ENCODE measurements at regions not wholly inside any gene's neighbourhood (a gene's known extent, or its start where the extent isn't known, plus 50 kb on each side); places are given as distances from the start of the nearest gene placed in this dataset.

DNA sequence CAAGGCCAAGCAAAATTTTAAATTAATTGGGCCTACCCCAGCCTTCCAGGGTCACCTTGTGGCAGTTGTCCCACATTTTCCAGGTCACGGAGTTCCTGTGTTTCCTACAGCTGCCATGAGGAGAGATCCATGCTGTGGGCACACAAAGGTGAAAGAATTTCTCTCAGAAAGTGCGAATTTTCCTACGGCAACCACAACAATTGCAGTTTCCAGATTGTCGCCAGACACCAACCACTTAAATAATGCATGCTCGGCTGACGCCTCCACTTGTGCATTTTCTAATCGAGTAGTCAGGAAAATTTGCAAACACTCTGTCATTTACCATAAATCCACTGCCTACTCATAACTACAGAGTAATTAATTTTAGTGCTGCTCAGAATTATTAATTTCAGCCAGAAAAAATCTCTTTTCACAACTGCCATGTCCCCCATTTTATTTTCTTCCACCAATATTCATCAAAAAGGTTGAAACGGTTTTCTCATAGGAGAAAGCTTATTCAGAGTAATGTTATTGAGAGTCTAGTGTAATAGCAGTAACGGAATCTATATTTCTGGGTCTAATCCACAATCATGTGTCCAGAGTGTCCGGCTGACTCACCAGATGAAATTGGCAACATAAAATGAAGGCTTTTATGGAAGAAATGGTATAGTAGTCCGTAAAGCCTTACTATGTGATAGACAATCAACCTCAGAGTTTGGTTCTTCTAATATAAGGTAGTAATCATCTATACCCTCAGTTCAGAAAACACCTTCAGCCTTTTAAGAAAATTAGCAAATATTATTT, 389.8 kb downstream of the NR2F1-AS1 start:
- Mint-ChIP-seq H3K27ac (no peak overlapping the region), H3K36me3 (no peaks in the 10 kb centered on the region), H3K27me3 (no peaks in the 10 kb centered on the region), H3K9me3 (peaks cover 0 to 4% (median 3%) of the 10 kb centered on the region in 7 donors), H3K4me3 (no peak overlapping the region), H3K4me1 (no peaks in the 10 kb centered on the region)
- Histone ChIP-seq H3K4me3 (ENCODE audit: low read depth, low read length) (no peak overlapping the region), H3K9me3 (ENCODE audit: control insufficient read depth in 2 of 2, low read length in 2 of 2) (no peaks in the 10 kb centered on the region), H3K27ac (ENCODE audit: insufficient read depth, low read length, poor library complexity, severe bottlenecking) (no peak overlapping the region), H3K27me3 (ENCODE audit: control insufficient read depth, insufficient read depth, low read length) (no peaks in the 10 kb centered on the region), H3K36me3 (ENCODE audit: control insufficient read depth, insufficient read depth, low read length) (no peaks in the 10 kb centered on the region), H3K4me1 (ENCODE audit: control insufficient read depth, insufficient read depth, low read length, poor library complexity, severe bottlenecking) (no peaks in the 10 kb centered on the region)
- ATAC-seq (ENCODE audit: low read depth in 2 of 2) (no peak), DNase-seq (no peak)

DNA sequence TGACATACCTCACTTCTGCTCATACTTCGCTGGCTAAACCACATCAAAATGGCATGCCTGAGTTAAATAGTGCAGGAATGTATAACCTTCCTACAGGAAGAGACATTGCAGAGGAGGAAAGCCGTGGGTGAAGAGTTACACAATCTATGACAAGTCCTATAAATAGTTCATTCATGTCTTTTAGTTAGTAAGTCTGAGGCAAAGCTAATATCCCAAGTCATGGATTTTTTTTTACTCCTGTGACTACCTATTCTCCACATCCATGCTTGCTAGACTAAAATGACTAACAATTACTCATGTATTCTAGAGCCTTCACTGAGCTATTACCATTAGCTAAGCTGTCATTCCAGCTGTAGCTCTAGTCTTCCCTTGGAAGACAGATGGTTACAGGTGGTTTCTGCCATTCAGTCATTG, 391.3 kb downstream of the NR2F1-AS1 start:
- H3K9me3 Mint-ChIP-seq: peaks cover 0 to 4% (median 3%) of the 10 kb centered on the region in 7 donors
- H3K27me3 Mint-ChIP-seq: no peaks in the 10 kb centered on the region
- no peaks in the 10 kb centered on the region for H3K36me3 ChIP-seq (ENCODE audit: control insufficient read depth, insufficient read depth, low read length)
- H3K4me3 ChIP-seq (ENCODE audit: low read depth, low read length): no peak overlapping the region
- H3K4me1 ChIP-seq (ENCODE audit: control insufficient read depth, insufficient read depth, low read length, poor library complexity, severe bottlenecking): no peaks in the 10 kb centered on the region
- no peak overlapping the region for H3K27ac Mint-ChIP-seq
- ATAC-seq (ENCODE audit: low read depth in 2 of 2) (no peak), DNase-seq (no peak)
- H3K4me3 Mint-ChIP-seq: no peak overlapping the region
- H3K4me1 Mint-ChIP-seq: no peaks in the 10 kb centered on the region
- H3K27me3 ChIP-seq (ENCODE audit: control insufficient read depth, insufficient read depth, low read length): no peaks in the 10 kb centered on the region
- H3K36me3 Mint-ChIP-seq: no peaks in the 10 kb centered on the region
- H3K27ac ChIP-seq (ENCODE audit: insufficient read depth, low read length, poor library complexity, severe bottlenecking): no peak overlapping the region
- no peaks in the 10 kb centered on the region for H3K9me3 ChIP-seq (ENCODE audit: control insufficient read depth in 2 of 2, low read length in 2 of 2)

DNA sequence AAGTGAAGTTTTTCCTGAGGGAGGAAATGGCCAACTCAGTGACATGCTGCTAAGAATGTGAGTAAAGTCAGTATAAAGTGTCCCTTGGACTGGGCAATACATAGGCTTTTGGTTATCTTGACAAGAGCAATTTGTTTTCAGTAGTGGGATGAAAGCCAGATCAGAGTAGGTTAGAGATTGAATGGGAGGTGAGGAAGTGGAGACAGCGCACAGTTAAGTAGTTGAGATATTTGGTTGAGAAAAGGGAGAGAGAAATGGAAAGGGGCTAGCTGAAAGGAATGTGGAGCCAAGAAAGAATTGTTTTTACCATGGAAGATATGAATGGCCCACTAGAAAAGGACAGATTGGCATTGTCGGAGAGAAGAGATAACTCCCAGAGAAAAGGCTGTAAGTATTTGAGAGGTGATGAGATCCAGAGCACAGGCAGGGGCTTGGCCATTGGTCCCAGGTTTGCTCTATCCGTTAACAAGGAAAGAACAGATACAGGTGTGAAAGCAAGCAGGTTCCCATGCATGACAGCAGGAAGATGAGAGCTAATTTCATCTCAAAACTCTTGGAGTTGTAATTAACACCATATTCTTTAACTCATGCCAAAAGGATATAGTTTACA, 392.0 kb downstream of the NR2F1-AS1 start:
- Mint-ChIP-seq H3K9me3 (peaks cover 0 to 4% (median 3%) of the 10 kb centered on the region in 7 donors), H3K4me1 (no peaks in the 10 kb centered on the region), H3K36me3 (no peaks in the 10 kb centered on the region), H3K27ac (no peak overlapping the region), H3K27me3 (no peaks in the 10 kb centered on the region), H3K4me3 (no peak overlapping the region)
- no peak overlapping the region for H3K27ac ChIP-seq (ENCODE audit: insufficient read depth, low read length, poor library complexity, severe bottlenecking)
- H3K27me3 ChIP-seq (ENCODE audit: control insufficient read depth, insufficient read depth, low read length): no peaks in the 10 kb centered on the region
- no peaks in the 10 kb centered on the region for H3K36me3 ChIP-seq (ENCODE audit: control insufficient read depth, insufficient read depth, low read length)
- no peaks in the 10 kb centered on the region for H3K9me3 ChIP-seq (ENCODE audit: control insufficient read depth in 2 of 2, low read length in 2 of 2)
- no peaks in the 10 kb centered on the region for H3K4me1 ChIP-seq (ENCODE audit: control insufficient read depth, insufficient read depth, low read length, poor library complexity, severe bottlenecking)
- H3K4me3 ChIP-seq (ENCODE audit: low read depth, low read length): no peak overlapping the region
- ATAC-seq (ENCODE audit: low read depth in 2 of 2): no peak
- DNase-seq: no peak

DNA sequence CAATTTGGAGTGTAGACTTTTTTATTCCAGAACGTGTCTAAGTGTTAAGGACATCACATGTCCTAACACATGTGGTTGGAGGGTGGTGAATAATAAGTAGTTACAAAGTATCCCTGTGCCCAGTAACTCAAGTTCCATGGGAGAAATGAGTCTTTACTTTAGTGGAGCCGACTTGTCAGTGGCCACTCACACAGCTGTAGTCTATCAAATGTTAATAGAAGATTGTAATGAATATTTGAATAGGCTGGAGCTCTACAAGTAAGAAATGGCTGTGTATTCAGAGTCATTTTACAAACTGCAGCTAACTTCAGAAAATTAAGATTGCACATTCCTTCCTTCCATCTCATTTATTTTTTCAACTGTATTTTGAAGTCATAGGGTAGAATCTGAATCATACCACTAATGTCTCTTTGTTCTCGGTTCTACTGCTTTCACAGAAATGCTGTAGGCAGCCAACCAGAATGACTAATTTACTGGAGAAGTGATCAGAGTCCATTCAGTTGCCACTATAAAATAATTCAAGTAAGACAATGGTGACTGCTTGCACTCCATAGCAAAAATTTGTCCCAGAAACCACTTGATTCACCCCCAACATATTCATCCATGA, 394.8 kb downstream of the NR2F1-AS1 start:
- H3K9me3 Mint-ChIP-seq: peaks cover 0 to 3% (median 0%) of the 10 kb centered on the region in 7 donors

DNA sequence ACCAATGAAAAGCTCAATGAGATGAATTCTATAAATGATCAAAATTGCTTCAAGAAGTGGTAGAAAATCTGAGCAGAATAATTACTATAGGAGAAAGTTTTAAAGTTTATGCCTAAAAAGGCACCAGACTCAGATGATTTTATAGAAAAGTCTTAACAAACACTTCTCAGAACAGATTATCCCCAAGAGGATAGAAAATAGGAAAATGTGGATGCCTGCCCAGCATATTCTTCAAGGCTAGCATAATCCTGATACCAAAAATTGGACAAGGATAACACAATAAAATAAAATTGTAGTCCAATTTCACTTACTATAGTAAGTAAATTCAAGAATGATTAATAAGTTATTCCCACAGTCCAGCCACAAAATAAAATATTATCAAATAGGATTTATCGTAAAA, 397.0 kb downstream of the NR2F1-AS1 start:
- Mint-ChIP-seq H3K9me3 (peaks cover 0 to 3% (median 0%) of the 10 kb centered on the region in 7 donors), H3K27ac (no peak overlapping the region), H3K27me3 (no peaks in the 10 kb centered on the region), H3K4me3 (no peak overlapping the region), H3K4me1 (no peaks in the 10 kb centered on the region), H3K36me3 (no peaks in the 10 kb centered on the region)
- H3K4me3 ChIP-seq (ENCODE audit: low read depth, low read length): no peak overlapping the region
- H3K9me3 ChIP-seq (ENCODE audit: control insufficient read depth in 2 of 2, low read length in 2 of 2): no peaks in the 10 kb centered on the region
- DNase-seq (no peak), ATAC-seq (ENCODE audit: low read depth in 2 of 2) (no peak)
- no peaks in the 10 kb centered on the region for H3K27me3 ChIP-seq (ENCODE audit: control insufficient read depth, insufficient read depth, low read length)
- no peak overlapping the region for H3K27ac ChIP-seq (ENCODE audit: insufficient read depth, low read length, poor library complexity, severe bottlenecking)
- no peaks in the 10 kb centered on the region for H3K36me3 ChIP-seq (ENCODE audit: control insufficient read depth, insufficient read depth, low read length)
- no peaks in the 10 kb centered on the region for H3K4me1 ChIP-seq (ENCODE audit: control insufficient read depth, insufficient read depth, low read length, poor library complexity, severe bottlenecking)

More for the DNA sequence above, 394.8 kb downstream of the NR2F1-AS1 start:
- Mint-ChIP-seq H3K27me3 (no peaks in the 10 kb centered on the region), H3K27ac (no peak overlapping the region), H3K4me1 (no peaks in the 10 kb centered on the region), H3K4me3 (no peak overlapping the region), H3K36me3 (no peaks in the 10 kb centered on the region)
- DNase-seq (no peak), ATAC-seq (ENCODE audit: low read depth in 2 of 2) (no peak)
- H3K36me3 ChIP-seq (ENCODE audit: control insufficient read depth, insufficient read depth, low read length): no peaks in the 10 kb centered on the region
- H3K4me1 ChIP-seq (ENCODE audit: control insufficient read depth, insufficient read depth, low read length, poor library complexity, severe bottlenecking): no peaks in the 10 kb centered on the region
- no peaks in the 10 kb centered on the region for H3K27me3 ChIP-seq (ENCODE audit: control insufficient read depth, insufficient read depth, low read length)
- no peaks in the 10 kb centered on the region for H3K9me3 ChIP-seq (ENCODE audit: control insufficient read depth in 2 of 2, low read length in 2 of 2)
- H3K27ac ChIP-seq (ENCODE audit: insufficient read depth, low read length, poor library complexity, severe bottlenecking): no peak overlapping the region
- H3K4me3 ChIP-seq (ENCODE audit: low read depth, low read length): no peak overlapping the region

DNA sequence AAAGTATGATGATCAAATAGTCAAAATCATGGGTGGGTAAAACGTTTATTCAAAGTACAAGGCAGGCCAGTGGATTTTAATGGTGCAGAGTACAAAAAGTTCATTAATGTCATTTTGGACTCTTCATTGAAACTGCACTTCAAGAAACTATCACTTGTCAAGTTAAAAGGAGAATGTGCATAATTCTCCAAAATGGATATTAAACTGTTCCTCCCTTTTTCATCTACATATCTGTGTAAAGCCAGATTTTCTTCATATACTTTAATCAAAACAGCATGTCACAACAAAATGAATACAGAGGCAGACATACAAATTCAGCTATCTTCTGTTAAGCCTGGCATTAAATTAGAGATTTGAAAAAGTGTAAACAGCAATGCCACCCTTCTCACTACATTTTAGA, 401.6 kb downstream of the NR2F1-AS1 start:
- Histone ChIP-seq H3K4me1 (ENCODE audit: control insufficient read depth, insufficient read depth, low read length, poor library complexity, severe bottlenecking) (no peaks in the 10 kb centered on the region), H3K27ac (ENCODE audit: insufficient read depth, low read length, poor library complexity, severe bottlenecking) (no peak overlapping the region), H3K27me3 (ENCODE audit: control insufficient read depth, insufficient read depth, low read length) (no peaks in the 10 kb centered on the region), H3K9me3 (ENCODE audit: control insufficient read depth in 2 of 2, low read length in 2 of 2) (peaks cover 0 to 2% of the 10 kb centered on the region in 2 experiments), H3K36me3 (ENCODE audit: control insufficient read depth, insufficient read depth, low read length) (no peaks in the 10 kb centered on the region), H3K4me3 (ENCODE audit: low read depth, low read length) (no peak overlapping the region)
- ATAC-seq (ENCODE audit: low read depth in 2 of 2) (no peak), DNase-seq (no peak)
- Mint-ChIP-seq H3K36me3 (no peaks in the 10 kb centered on the region), H3K27me3 (no peaks in the 10 kb centered on the region), H3K27ac (no peak overlapping the region), H3K4me1 (no peaks in the 10 kb centered on the region), H3K9me3 (peaks cover 0 to 2% (median 0%) of the 10 kb centered on the region in 7 donors), H3K4me3 (no peak overlapping the region)

DNA sequence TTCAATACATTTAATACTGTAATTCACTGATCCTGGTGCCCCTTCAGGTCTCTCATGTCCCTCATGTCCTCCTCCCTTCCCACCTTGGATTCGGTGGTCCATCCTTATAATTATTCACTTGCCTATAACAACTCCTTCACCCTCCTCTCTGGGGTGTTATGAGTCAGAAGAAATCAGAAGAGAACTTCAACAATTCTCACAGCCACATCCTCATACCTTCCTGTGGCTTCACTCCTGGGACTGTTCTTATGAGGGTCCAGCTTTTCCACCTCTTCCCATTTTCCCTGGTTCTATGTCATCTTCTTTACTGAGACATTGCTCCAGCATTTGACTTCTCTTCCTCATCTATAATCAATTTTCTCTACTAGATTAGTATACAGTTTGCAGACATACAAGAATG, 406.1 kb downstream of the NR2F1-AS1 start:
- Mint-ChIP-seq H3K36me3 (no peaks in the 10 kb centered on the region), H3K27me3 (no peaks in the 10 kb centered on the region), H3K9me3 (peaks cover 0 to 6% (median 2%) of the 10 kb centered on the region in 7 donors), H3K4me3 (no peak overlapping the region), H3K27ac (no peak overlapping the region), H3K4me1 (no peaks in the 10 kb centered on the region)
- H3K36me3 ChIP-seq (ENCODE audit: control insufficient read depth, insufficient read depth, low read length): no peaks in the 10 kb centered on the region
- no peak overlapping the region for H3K27ac ChIP-seq (ENCODE audit: insufficient read depth, low read length, poor library complexity, severe bottlenecking)
- no peaks in the 10 kb centered on the region for H3K4me1 ChIP-seq (ENCODE audit: control insufficient read depth, insufficient read depth, low read length, poor library complexity, severe bottlenecking)
- no peaks in the 10 kb centered on the region for H3K27me3 ChIP-seq (ENCODE audit: control insufficient read depth, insufficient read depth, low read length)
- DNase-seq: no peak
- peaks cover 0 to 2% of the 10 kb centered on the region in 2 experiments for H3K9me3 ChIP-seq (ENCODE audit: control insufficient read depth in 2 of 2, low read length in 2 of 2)
- ATAC-seq (ENCODE audit: low read depth in 2 of 2): no peak
- no peak overlapping the region for H3K4me3 ChIP-seq (ENCODE audit: low read depth, low read length)

All from CD4-positive, CD25-positive, alpha-beta regulatory T cell (primary cell).